GM23338 (cell line): ENCODE measurements at regions not wholly inside any gene's neighbourhood (a gene's known extent, or its start where the extent isn't known, plus 50 kb on each side); places are given as distances from the start of the nearest gene placed in this dataset.

Experiments used
- ATAC-seq: fragments of 200-7000 bp; cut with Tn5 transposase; 3 replicates; pipeline ENCODE4 v1.9.1; 2020
- DNase-seq: peaks from one replicate; pipeline ENCODE4 v3.0.0-alpha.2; 2015; ENCODE audit warnings: low spot score
- H2AFZ ChIP-seq: fragments of 200-600 bp; sonication (generic); 2 replicates; pipeline ENCODE4 v1.8.0; 2016; ENCODE audit warnings: antibody characterized with exemption, mild to moderate bottlenecking, moderate library complexity
- H3F3A ChIP-seq: fragments of 200-600 bp; sonication (generic); replicated peaks from 2 replicates; pipeline ENCODE4 v1.8.0; 2017; ENCODE audit warnings: antibody characterized with exemption, mixed run types, low read depth
- H3K27ac ChIP-seq: fragments of 200-600 bp; sonication (generic); 2 replicates; pipeline ENCODE4 v1.6.1; 2016; ENCODE audit warnings: low read depth
- H3K27me3 ChIP-seq: fragments of 200-600 bp; sonication (generic); 2 replicates; pipeline ENCODE4 v1.8.0; 2016; ENCODE audit warnings: mild to moderate bottlenecking, mixed run types, moderate library complexity; ENCODE audit not compliant: insufficient read depth
- H3K36me3 ChIP-seq: fragments of 200-600 bp; sonication (generic); 2 replicates; pipeline ENCODE4 v1.8.0; 2016; ENCODE audit warnings: mild to moderate bottlenecking; ENCODE audit not compliant: insufficient read depth
- H3K4me1 ChIP-seq: fragments of 200-600 bp; sonication (generic); 2 replicates; pipeline ENCODE4 v1.8.0; 2016; ENCODE audit warnings: mild to moderate bottlenecking, moderate library complexity; ENCODE audit not compliant: insufficient read depth
- H3K4me2 ChIP-seq: fragments of 200-600 bp; sonication (generic); 2 replicates; pipeline ENCODE4 v1.7.1; 2017; ENCODE audit warnings: mixed run types
- H3K4me3 ChIP-seq: fragments of 200-600 bp; sonication (generic); 2 replicates; pipeline ENCODE4 v1.6.1; 2016; ENCODE audit warnings: mixed run types
- H3K79me2 ChIP-seq: fragments of 200-600 bp; sonication (generic); replicated peaks from 2 replicates; pipeline ENCODE4 v1.8.0; 2017; ENCODE audit warnings: mild to moderate bottlenecking; ENCODE audit not compliant: insufficient read depth
- H3K9me2 ChIP-seq: fragments of 200-600 bp; sonication (generic); 2 replicates; pipeline ENCODE4 v1.8.0; 2017; ENCODE audit not compliant: insufficient read depth
- H4K20me1 ChIP-seq: fragments of 200-600 bp; sonication (generic); replicated peaks from 2 replicates; pipeline ENCODE4 v1.8.0; 2017; ENCODE audit warnings: mild to moderate bottlenecking; ENCODE audit not compliant: insufficient read depth
- H3K27ac Mint-ChIP-seq: 2 replicates; pipeline ENCODE4 v1.8.0; 2020; ENCODE audit warnings: inconsistent platforms, mild to moderate bottlenecking, moderate library complexity, mixed read lengths
- H3K27me3 Mint-ChIP-seq: 3 replicates; pipeline ENCODE4 v1.8.0; 2022; ENCODE audit warnings: low read depth, mild to moderate bottlenecking, moderate library complexity, mixed read lengths, inconsistent platforms; ENCODE audit not compliant: insufficient read depth, poor library complexity
- H3K36me3 Mint-ChIP-seq: 3 replicates; pipeline ENCODE4 v1.8.0; 2021; ENCODE audit warnings: low read depth, mild to moderate bottlenecking, inconsistent platforms, moderate library complexity, mixed read lengths
- H3K4me1 Mint-ChIP-seq: 3 replicates; pipeline ENCODE4 v1.8.0; 2020; ENCODE audit warnings: mild to moderate bottlenecking, inconsistent platforms, mixed read lengths
- H3K4me3 Mint-ChIP-seq: 3 replicates; pipeline ENCODE4 v1.8.0; 2021; ENCODE audit warnings: moderate library complexity, mild to moderate bottlenecking, inconsistent platforms, mixed read lengths
- H3K9me3 Mint-ChIP-seq: 3 replicates; pipeline ENCODE4 v1.8.0; 2020; ENCODE audit warnings: moderate library complexity, mild to moderate bottlenecking, inconsistent platforms, mixed read lengths
- CREB1 ChIP-seq: fragments of 250-450 bp; sonication (Bioruptor Pico); IDR thresholded peaks from 2 replicates; pipeline ENCODE4 v1.5.0; 2020; ENCODE audit warnings: low read depth, mild to moderate bottlenecking, moderate library complexity
- CTCF ChIP-seq, 2 experiments: fragments of 200-600 bp in 1 of 2; sonication (generic) in 1 of 2; conservative IDR thresholded peaks; 2 replicates each; pipeline versions ENCODE4 v1.5.1 to v1.6.1; 2016 to 2017; ENCODE audit warnings: antibody characterized with exemption in 2 of 2, low read depth in 2 of 2, mild to moderate bottlenecking in 2 of 2, moderate library complexity in 1 of 2
- EZH2 ChIP-seq: fragments of 200-600 bp; sonication (generic); IDR thresholded peaks from one replicate; pipeline ENCODE4 v1.8.0; 2017; ENCODE audit warnings: antibody characterized with exemption, mild to moderate bottlenecking, low read depth; ENCODE audit not compliant: unreplicated experiment
- EZH2phosphoT487 ChIP-seq: fragments of 200-600 bp; sonication (generic); IDR thresholded peaks from one replicate; pipeline ENCODE4 v1.8.1; 2018; ENCODE audit warnings: antibody characterized with exemption; ENCODE audit not compliant: unreplicated experiment
- JUNB ChIP-seq: IDR thresholded peaks from one replicate; pipeline ENCODE4 v1.6.1; 2016; ENCODE audit warnings: antibody characterized with exemption; ENCODE audit not compliant: unreplicated experiment
- NANOG ChIP-seq: IDR thresholded peaks from 2 replicates; pipeline ENCODE4 v1.6.1; 2016; ENCODE audit warnings: antibody characterized with exemption, borderline replicate concordance
- STAT1 ChIP-seq: IDR thresholded peaks from one replicate; pipeline ENCODE4 v1.6.1; 2016; ENCODE audit warnings: antibody characterized with exemption; ENCODE audit not compliant: unreplicated experiment
- ZNF114 ChIP-seq: fragments of 250-450 bp; sonication (Bioruptor Pico); IDR thresholded peaks from 2 replicates; pipeline ENCODE4 v1.5.0; 2020; ENCODE audit warnings: mild to moderate bottlenecking, moderate library complexity
- ZNF331 ChIP-seq: fragments of 250-450 bp; sonication (Bioruptor Pico); IDR thresholded peaks from 2 replicates; pipeline ENCODE4 v1.5.0; 2020; ENCODE audit warnings: low read depth, mild to moderate bottlenecking, moderate library complexity
- TF ChIP-seq, protein P1 (sequence below): fragments of 250-450 bp; sonication (Bioruptor Pico); IDR thresholded peaks from 2 replicates; pipeline ENCODE4 v1.5.0; 2020; ENCODE audit warnings: mild to moderate bottlenecking, moderate library complexity

DNA sequence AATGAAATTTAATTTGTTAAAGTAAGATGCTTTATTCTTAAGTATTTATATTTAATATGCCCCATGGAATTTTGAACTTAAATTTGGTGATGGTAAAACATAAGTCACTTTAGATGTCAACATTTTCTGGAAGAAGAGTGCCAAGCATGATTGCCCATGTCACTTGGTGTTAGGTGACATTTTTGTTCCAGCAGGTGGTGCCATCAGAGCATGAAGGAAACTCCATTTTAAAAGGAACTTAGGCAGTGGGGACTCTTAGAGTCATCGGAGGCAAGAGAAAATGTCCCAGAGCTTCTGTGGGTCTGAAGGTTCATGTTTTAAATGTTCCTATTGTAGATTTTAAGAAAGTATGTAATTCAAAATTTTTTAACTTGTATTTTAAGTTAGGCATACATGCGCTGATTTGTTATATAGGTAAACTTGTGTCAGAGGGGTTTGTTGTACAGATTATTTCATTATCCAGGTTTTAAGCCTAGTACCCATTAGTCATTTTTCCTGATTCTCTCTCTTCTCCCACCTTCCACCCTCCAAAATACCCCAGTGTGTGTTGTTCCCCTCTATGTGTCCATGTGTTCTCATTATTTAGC, 789.3 kb downstream of the SEMA5A start:
- Mint-ChIP-seq H3K27me3 (no peaks in the 10 kb centered on the region), H3K27ac (no peak overlapping the region), H3K4me1 (peaks cover 5% of the 10 kb centered on the region; the same call in 2 of the 3 replicates), H3K36me3 (peaks cover 17% of the 10 kb centered on the region), H3K9me3 (peaks cover 26% of the 10 kb centered on the region), H3K4me3 (no peak overlapping the region)
- Histone ChIP-seq H3F3A (no peaks in the 10 kb centered on the region), H3K36me3 (no peaks in the 10 kb centered on the region; the same call in 1 of the 2 replicates), H3K4me2 (no peak overlapping the region), H4K20me1 (no peaks in the 10 kb centered on the region), H2AFZ (no peak overlapping the region), H3K79me2 (no peaks in the 10 kb centered on the region), H3K9me2 (no peaks in the 10 kb centered on the region; the same call in 1 of the 2 replicates), H3K27ac (no peak overlapping the region), H3K27me3 (no peaks in the 10 kb centered on the region), H3K4me3 (no peak overlapping the region), H3K4me1 (no peaks in the 10 kb centered on the region)
- DNase-seq (peak; percentile 66), ATAC-seq (peak; percentile 66)
- peak; percentile 68 to 80 for TF ChIP-seq CTCF (conservative IDR thresholded peaks at IDR 0.05; ENCODE audit: low read depth in 2 of 2)
- no peak for TF ChIP-seq EZH2phosphoT487

GRCh38 chr5:8765886-8766285, 780.0 kb downstream of the SEMA5A start:
- Mint-ChIP-seq H3K4me1 (no peaks in the 10 kb centered on the region), H3K4me3 (no peak overlapping the region), H3K27me3 (no peaks in the 10 kb centered on the region), H3K27ac (no peak overlapping the region), H3K9me3 (peaks cover 7% of the 10 kb centered on the region), H3K36me3 (peaks cover 3% of the 10 kb centered on the region; the same call in 2 of the 3 replicates)
- Histone ChIP-seq H3K27ac (no peak overlapping the region), H3K4me2 (no peak overlapping the region), H3K4me3 (no peak overlapping the region), H4K20me1 (no peaks in the 10 kb centered on the region), H2AFZ (no peak overlapping the region), H3K27me3 (no peaks in the 10 kb centered on the region), H3F3A (no peaks in the 10 kb centered on the region), H3K36me3 (no peaks in the 10 kb centered on the region), H3K9me2 (no peaks in the 10 kb centered on the region), H3K4me1 (no peaks in the 10 kb centered on the region), H3K79me2 (no peaks in the 10 kb centered on the region)
- no peak for DNase-seq
- no peak for ATAC-seq
- TF ChIP-seq, protein P1, sequence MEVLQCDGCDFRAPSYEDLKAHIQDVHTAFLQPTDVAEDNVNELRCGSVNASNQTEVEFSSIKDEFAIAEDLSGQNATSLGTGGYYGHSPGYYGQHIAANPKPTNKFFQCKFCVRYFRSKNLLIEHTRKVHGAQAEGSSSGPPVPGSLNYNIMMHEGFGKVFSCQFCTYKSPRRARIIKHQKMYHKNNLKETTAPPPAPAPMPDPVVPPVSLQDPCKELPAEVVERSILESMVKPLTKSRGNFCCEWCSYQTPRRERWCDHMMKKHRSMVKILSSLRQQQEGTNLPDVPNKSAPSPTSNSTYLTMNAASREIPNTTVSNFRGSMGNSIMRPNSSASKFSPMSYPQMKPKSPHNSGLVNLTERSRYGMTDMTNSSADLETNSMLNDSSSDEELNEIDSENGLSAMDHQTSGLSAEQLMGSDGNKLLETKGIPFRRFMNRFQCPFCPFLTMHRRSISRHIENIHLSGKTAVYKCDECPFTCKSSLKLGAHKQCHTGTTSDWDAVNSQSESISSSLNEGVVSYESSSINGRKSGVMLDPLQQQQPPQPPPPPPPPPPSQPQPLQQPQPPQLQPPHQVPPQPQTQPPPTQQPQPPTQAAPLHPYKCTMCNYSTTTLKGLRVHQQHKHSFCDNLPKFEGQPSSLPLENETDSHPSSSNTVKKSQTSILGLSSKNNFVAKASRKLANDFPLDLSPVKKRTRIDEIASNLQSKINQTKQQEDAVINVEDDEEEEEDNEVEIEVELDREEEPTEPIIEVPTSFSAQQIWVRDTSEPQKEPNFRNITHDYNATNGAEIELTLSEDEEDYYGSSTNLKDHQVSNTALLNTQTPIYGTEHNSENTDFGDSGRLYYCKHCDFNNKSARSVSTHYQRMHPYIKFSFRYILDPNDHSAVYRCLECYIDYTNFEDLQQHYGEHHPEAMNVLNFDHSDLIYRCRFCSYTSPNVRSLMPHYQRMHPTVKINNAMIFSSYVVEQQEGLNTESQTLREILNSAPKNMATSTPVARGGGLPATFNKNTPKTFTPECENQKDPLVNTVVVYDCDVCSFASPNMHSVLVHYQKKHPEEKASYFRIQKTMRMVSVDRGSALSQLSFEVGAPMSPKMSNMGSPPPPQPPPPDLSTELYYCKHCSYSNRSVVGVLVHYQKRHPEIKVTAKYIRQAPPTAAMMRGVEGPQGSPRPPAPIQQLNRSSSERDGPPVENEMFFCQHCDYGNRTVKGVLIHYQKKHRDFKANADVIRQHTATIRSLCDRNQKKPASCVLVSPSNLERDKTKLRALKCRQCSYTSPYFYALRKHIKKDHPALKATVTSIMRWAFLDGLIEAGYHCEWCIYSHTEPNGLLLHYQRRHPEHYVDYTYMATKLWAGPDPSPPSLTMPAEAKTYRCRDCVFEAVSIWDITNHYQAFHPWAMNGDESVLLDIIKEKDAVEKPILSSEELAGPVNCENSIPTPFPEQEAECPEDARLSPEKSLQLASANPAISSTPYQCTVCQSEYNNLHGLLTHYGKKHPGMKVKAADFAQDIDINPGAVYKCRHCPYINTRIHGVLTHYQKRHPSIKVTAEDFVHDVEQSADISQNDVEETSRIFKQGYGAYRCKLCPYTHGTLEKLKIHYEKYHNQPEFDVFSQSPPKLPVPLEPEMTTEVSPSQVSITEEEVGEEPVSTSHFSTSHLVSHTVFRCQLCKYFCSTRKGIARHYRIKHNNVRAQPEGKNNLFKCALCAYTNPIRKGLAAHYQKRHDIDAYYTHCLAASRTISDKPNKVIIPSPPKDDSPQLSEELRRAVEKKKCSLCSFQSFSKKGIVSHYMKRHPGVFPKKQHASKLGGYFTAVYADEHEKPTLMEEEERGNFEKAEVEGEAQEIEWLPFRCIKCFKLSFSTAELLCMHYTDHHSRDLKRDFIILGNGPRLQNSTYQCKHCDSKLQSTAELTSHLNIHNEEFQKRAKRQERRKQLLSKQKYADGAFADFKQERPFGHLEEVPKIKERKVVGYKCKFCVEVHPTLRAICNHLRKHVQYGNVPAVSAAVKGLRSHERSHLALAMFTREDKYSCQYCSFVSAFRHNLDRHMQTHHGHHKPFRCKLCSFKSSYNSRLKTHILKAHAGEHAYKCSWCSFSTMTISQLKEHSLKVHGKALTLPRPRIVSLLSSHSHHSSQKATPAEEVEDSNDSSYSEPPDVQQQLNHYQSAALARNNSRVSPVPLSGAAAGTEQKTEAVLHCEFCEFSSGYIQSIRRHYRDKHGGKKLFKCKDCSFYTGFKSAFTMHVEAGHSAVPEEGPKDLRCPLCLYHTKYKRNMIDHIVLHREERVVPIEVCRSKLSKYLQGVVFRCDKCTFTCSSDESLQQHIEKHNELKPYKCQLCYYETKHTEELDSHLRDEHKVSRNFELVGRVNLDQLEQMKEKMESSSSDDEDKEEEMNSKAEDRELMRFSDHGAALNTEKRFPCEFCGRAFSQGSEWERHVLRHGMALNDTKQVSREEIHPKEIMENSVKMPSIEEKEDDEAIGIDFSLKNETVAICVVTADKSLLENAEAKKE (CRISPR knock-in tag) = no peak
- TF ChIP-seq JUNB (no peak), STAT1 (no peak), ZNF331 (no peak), EZH2 (no peak), CTCF (conservative IDR thresholded peaks at IDR 0.05; ENCODE audit: low read depth in 2 of 2) (no peak), NANOG (no peak), CREB1 (CRISPR knock-in tag) (no peak), ZNF114 (CRISPR knock-in tag) (no peak)
